Loucy (cell line): ENCODE measurements at regions not wholly inside any gene's neighbourhood (a gene's known extent, or its start where the extent isn't known, plus 50 kb on each side); places are given as distances from the start of the nearest gene placed in this dataset.

Experiments used
- H2AFZ ChIP-seq: fragments of 200-600 bp; sonication (generic); 2 replicates; pipeline ENCODE4 v1.6.0; 2016; ENCODE audit warnings: antibody characterized with exemption, mild to moderate bottlenecking, low read length, moderate library complexity
- H3F3A ChIP-seq: fragments of 200-600 bp; 2 replicates; pipeline ENCODE4 v1.6.0; 2016; ENCODE audit warnings: antibody characterized with exemption, low read depth, mild to moderate bottlenecking
- H3K27me3 ChIP-seq: fragments of 200-600 bp; sonication (generic); 2 replicates; pipeline ENCODE4 v1.6.1; 2014; ENCODE audit warnings: low read length, mild to moderate bottlenecking; ENCODE audit not compliant: insufficient read depth, poor library complexity, severe bottlenecking
- H3K36me3 ChIP-seq: fragments of 200-600 bp; sonication (generic); 2 replicates; pipeline ENCODE4 v1.6.1; 2016; ENCODE audit warnings: low read length; ENCODE audit not compliant: insufficient read depth
- H3K4me1 ChIP-seq: fragments of 200-600 bp; sonication (generic); 2 replicates; pipeline ENCODE4 v1.5.1; 2014; ENCODE audit warnings: low read length, mild to moderate bottlenecking; ENCODE audit not compliant: insufficient read depth, poor library complexity, severe bottlenecking
- H3K4me2 ChIP-seq: fragments of 200-600 bp; sonication (generic); 2 replicates; pipeline ENCODE4 v1.6.0; 2014; ENCODE audit warnings: antibody characterized with exemption, low read length, low read depth, mild to moderate bottlenecking; ENCODE audit not compliant: poor library complexity, severe bottlenecking
- H3K4me3 ChIP-seq: fragments of 200-600 bp; sonication (generic); 2 replicates; pipeline ENCODE4 v1.5.1; 2014; ENCODE audit warnings: low read length, mild to moderate bottlenecking, mixed read lengths; ENCODE audit not compliant: poor library complexity, severe bottlenecking
- H3K79me2 ChIP-seq: fragments of 200-600 bp; sonication (generic); 2 replicates; pipeline ENCODE4 v1.6.1; 2014; ENCODE audit warnings: low read length; ENCODE audit not compliant: insufficient read depth
- H3K9ac ChIP-seq: fragments of 200-600 bp; sonication (generic); 2 replicates; pipeline ENCODE4 v1.6.0; 2014; ENCODE audit warnings: mild to moderate bottlenecking, low read depth, low read length, moderate library complexity; ENCODE audit not compliant: poor library complexity, severe bottlenecking
- H3K9me2 ChIP-seq: fragments of 200-600 bp; sonication (generic); replicated peaks from 2 replicates; pipeline ENCODE4 v1.6.1; 2016; ENCODE audit warnings: low read depth, low read length, mixed read lengths
- H3K9me3 ChIP-seq: fragments of 200-600 bp; sonication (generic); 2 replicates; pipeline ENCODE4 v1.6.1; 2014; ENCODE audit warnings: mild to moderate bottlenecking, antibody characterized with exemption, low read length, low read depth; ENCODE audit not compliant: insufficient read depth
- H4K20me1 ChIP-seq: fragments of 200-600 bp; sonication (generic); 2 replicates; pipeline ENCODE4 v1.6.0; 2014; ENCODE audit warnings: antibody characterized with exemption, low read length, mild to moderate bottlenecking; ENCODE audit not compliant: insufficient read depth, poor library complexity, severe bottlenecking
- CTCF ChIP-seq: fragments of 200-600 bp; sonication (generic); conservative IDR thresholded peaks from 2 replicates; pipeline ENCODE4 v1.5.1; 2014; ENCODE audit warnings: mild to moderate bottlenecking, antibody characterized with exemption, low read length
- EZH2phosphoT487 ChIP-seq: fragments of 200-600 bp; IDR thresholded peaks from 2 replicates; pipeline ENCODE4 v1.6.1; 2018; ENCODE audit warnings: antibody characterized with exemption, mild to moderate bottlenecking, moderate library complexity, borderline replicate concordance

- peaks cover 3% of the 10 kb centered on the region; the same call in 1 of the 2 replicates for H3K9me3 ChIP-seq
- no peak overlapping the region for H3K9ac ChIP-seq
- no peaks in the 10 kb centered on the region for H3K79me2 ChIP-seq
- H3K9me2 ChIP-seq: no peaks in the 10 kb centered on the region
- no peak overlapping the region for H3K4me2 ChIP-seq
- H3K36me3 ChIP-seq: no peaks in the 10 kb centered on the region
- H4K20me1 ChIP-seq: no peaks in the 10 kb centered on the region
- no peaks in the 10 kb centered on the region for H3F3A ChIP-seq
- no peaks in the 10 kb centered on the region for H3K4me1 ChIP-seq
- no peak overlapping the region for H3K4me3 ChIP-seq
- no peaks in the 10 kb centered on the region for H3K27me3 ChIP-seq
- no peak for TF ChIP-seq EZH2phosphoT487
- no peak for TF ChIP-seq CTCF
- no peak overlapping the region for H2AFZ ChIP-seq
Measured at GRCh38 chr19:31960474-31960873, 384.9 kb upstream of the ZNF507 start.

GRCh38 chr19:31961191-31961590 is 384.2 kb upstream of the ZNF507 start:
- no peaks in the 10 kb centered on the region for H3K9me2 ChIP-seq

GRCh38 chr19:31961667-31962066 is 383.7 kb upstream of the ZNF507 start:
- Histone ChIP-seq H3K4me1 (no peaks in the 10 kb centered on the region), H3K9me3 (peaks cover 8% of the 10 kb centered on the region; the same call in 1 of the 2 replicates), H3K36me3 (no peaks in the 10 kb centered on the region), H3K79me2 (no peaks in the 10 kb centered on the region), H3F3A (no peaks in the 10 kb centered on the region), H3K27me3 (no peaks in the 10 kb centered on the region), H2AFZ (no peak overlapping the region), H3K9me2 (no peaks in the 10 kb centered on the region), H4K20me1 (no peaks in the 10 kb centered on the region), H3K9ac (no peak overlapping the region), H3K4me3 (no peak overlapping the region), H3K4me2 (no peak overlapping the region)
- TF ChIP-seq CTCF: no peak
- no peak for TF ChIP-seq EZH2phosphoT487

More at GRCh38 chr19:31961191-31961590, 384.2 kb upstream of the ZNF507 start:
- peaks cover 4% of the 10 kb centered on the region; the same call in 1 of the 2 replicates for H3K9me3 ChIP-seq
- no peaks in the 10 kb centered on the region for H3K4me1 ChIP-seq
- H4K20me1 ChIP-seq: no peaks in the 10 kb centered on the region
- no peaks in the 10 kb centered on the region for H3K36me3 ChIP-seq
- no peak overlapping the region for H3K4me2 ChIP-seq
- H3K27me3 ChIP-seq: no peaks in the 10 kb centered on the region
- no peaks in the 10 kb centered on the region for H3K79me2 ChIP-seq
- no peak for TF ChIP-seq EZH2phosphoT487
- TF ChIP-seq CTCF: no peak
- no peaks in the 10 kb centered on the region for H3F3A ChIP-seq
- H2AFZ ChIP-seq: no peak overlapping the region
- no peak overlapping the region for H3K9ac ChIP-seq
- no peak overlapping the region for H3K4me3 ChIP-seq
